ENCODE measurements at regions not wholly inside any gene's neighbourhood (a gene's known extent, or its start where the extent isn't known, plus 50 kb on each side); places are given as distances from the start of the nearest gene placed in this dataset.

DNA sequence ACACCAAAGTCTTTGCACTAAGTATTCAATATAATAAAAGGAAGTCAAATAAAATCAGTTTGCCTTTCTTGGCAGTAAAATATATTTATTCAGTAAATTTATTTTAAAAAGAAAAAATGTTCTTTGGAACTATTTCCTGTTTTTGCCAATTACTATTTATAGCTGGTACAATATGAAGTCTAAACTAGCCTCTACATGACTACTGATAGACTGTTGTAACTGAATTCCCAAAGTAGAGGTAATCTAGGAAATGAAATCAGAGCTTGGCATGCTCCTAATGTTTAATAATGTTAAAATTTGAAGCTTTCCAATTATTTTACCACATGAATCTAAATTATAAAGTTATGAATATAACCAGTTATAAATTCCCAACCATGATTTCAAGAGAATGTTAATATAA lies 385.5 kb downstream of the SEMA3D start:
- Histone ChIP-seq H3K27me3 (ENCODE audit: control insufficient read depth in 2 of 2, insufficient read depth in 2 of 2, low read length in 2 of 2) (no peaks in the 10 kb centered on the region), H3K4me3 (ENCODE audit: low read length in 2 of 2) (no peak overlapping the region), H3K27ac (ENCODE audit: low read depth in 2 of 2, low read length in 2 of 2) (no peak overlapping the region), H3K9me3 (ENCODE audit: control insufficient read depth in 2 of 2, low read length in 2 of 2) (no peaks in the 10 kb centered on the region), H3K36me3 (ENCODE audit: control insufficient read depth in 2 of 2, insufficient read depth in 2 of 2, low read length in 2 of 2) (no peaks in the 10 kb centered on the region), H3K4me1 (ENCODE audit: control insufficient read depth in 2 of 2, insufficient read depth in 2 of 2, low read length in 2 of 2) (no peaks in the 10 kb centered on the region), H3K9ac (ENCODE audit: low read depth in 1 of 2, low read length in 2 of 2) (no peak overlapping the region)

GRCh38 chr7:84800846-84801245 lies 386.0 kb downstream of the SEMA3D start:
- Histone ChIP-seq H3K4me1 (ENCODE audit: control insufficient read depth in 2 of 2, insufficient read depth in 2 of 2, low read length in 2 of 2) (no peaks in the 10 kb centered on the region), H3K36me3 (ENCODE audit: control insufficient read depth in 2 of 2, insufficient read depth in 2 of 2, low read length in 2 of 2) (no peaks in the 10 kb centered on the region), H3K27ac (ENCODE audit: low read depth in 2 of 2, low read length in 2 of 2) (no peak overlapping the region), H3K4me3 (ENCODE audit: low read length in 2 of 2) (no peak overlapping the region), H3K27me3 (ENCODE audit: control insufficient read depth in 2 of 2, insufficient read depth in 2 of 2, low read length in 2 of 2) (no peaks in the 10 kb centered on the region), H3K9me3 (ENCODE audit: control insufficient read depth in 2 of 2, low read length in 2 of 2) (no peaks in the 10 kb centered on the region), H3K9ac (ENCODE audit: low read depth in 1 of 2, low read length in 2 of 2) (no peak overlapping the region)

DNA sequence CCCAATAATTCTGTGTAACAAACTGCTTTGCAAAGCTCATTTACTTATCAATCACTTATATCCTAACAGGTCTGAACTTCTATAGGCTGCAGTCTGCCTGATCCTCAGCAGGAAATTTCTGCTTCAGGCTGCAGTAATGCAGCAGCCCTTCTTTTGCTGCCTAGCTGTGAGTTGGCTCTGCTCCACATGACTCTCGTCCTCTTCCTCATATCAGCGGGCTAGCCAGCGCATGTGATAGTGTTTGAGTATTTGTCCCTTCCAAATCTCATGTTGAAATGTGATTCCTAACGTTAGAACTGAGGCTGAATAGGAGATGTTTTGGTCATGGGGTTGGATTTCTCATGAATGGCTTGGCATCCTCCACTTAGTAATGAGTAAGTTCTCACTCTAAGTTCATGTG lies 387.8 kb downstream of the SEMA3D start:
- Histone ChIP-seq H3K9me3 (ENCODE audit: control insufficient read depth in 2 of 2, low read length in 2 of 2) (no peaks in the 10 kb centered on the region), H3K27ac (ENCODE audit: low read depth in 2 of 2, low read length in 2 of 2) (no peak overlapping the region), H3K27me3 (ENCODE audit: control insufficient read depth in 2 of 2, insufficient read depth in 2 of 2, low read length in 2 of 2) (no peaks in the 10 kb centered on the region), H3K36me3 (ENCODE audit: control insufficient read depth in 2 of 2, insufficient read depth in 2 of 2, low read length in 2 of 2) (no peaks in the 10 kb centered on the region), H3K4me3 (ENCODE audit: low read length in 2 of 2) (no peak overlapping the region), H3K9ac (ENCODE audit: low read depth in 1 of 2, low read length in 2 of 2) (no peak overlapping the region), H3K4me1 (ENCODE audit: control insufficient read depth in 2 of 2, insufficient read depth in 2 of 2, low read length in 2 of 2) (no peaks in the 10 kb centered on the region)

DNA sequence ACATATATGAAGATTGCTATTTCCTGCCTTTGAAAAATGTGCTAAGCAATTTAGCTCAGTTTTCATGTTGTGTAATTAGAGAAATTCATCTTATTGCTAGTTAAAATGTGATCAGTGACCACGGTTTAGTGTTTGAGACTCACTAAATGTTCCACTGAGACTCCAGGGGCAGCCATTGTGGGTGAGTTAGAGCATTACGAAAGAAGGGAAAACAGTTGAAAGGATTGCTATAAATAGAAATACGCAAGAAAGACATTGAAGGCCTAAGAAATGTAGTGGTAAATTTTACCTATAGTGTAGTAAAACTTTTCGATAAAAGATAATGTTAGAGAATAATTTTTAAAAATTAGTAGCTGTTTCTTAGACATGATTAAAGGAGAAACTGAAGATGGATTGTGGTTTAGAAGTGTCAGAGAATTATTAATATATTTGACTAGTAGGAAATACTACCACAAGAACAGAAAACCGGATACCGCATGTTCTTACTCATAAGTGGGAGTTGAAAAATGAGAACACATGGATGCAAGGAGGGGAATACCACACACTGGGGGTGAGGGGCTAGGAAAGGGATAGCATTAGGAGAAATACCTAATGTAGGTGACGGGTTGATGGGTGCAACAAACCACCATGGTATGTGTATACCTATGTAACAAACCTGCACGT lies 394.5 kb downstream of the SEMA3D start:
- no peak overlapping the region for H3K4me3 ChIP-seq (ENCODE audit: low read length in 2 of 2)
- no peaks in the 10 kb centered on the region for H3K9me3 ChIP-seq (ENCODE audit: control insufficient read depth in 2 of 2, low read length in 2 of 2)
- no peaks in the 10 kb centered on the region for H3K36me3 ChIP-seq (ENCODE audit: control insufficient read depth in 2 of 2, insufficient read depth in 2 of 2, low read length in 2 of 2)
- no peaks in the 10 kb centered on the region for H3K27me3 ChIP-seq (ENCODE audit: control insufficient read depth in 2 of 2, insufficient read depth in 2 of 2, low read length in 2 of 2)
- H3K27ac ChIP-seq (ENCODE audit: low read depth in 2 of 2, low read length in 2 of 2): no peak overlapping the region
- no peak overlapping the region for H3K9ac ChIP-seq (ENCODE audit: low read depth in 1 of 2, low read length in 2 of 2)
- no peaks in the 10 kb centered on the region for H3K4me1 ChIP-seq (ENCODE audit: control insufficient read depth in 2 of 2, insufficient read depth in 2 of 2, low read length in 2 of 2)

GRCh38 chr7:84790882-84791281 lies 396.0 kb downstream of the SEMA3D start:
- H3K27ac ChIP-seq (ENCODE audit: low read depth in 2 of 2, low read length in 2 of 2): no peak overlapping the region
- no peak overlapping the region for H3K9ac ChIP-seq (ENCODE audit: low read depth in 1 of 2, low read length in 2 of 2)
- no peaks in the 10 kb centered on the region for H3K36me3 ChIP-seq (ENCODE audit: control insufficient read depth in 2 of 2, insufficient read depth in 2 of 2, low read length in 2 of 2)
- no peak overlapping the region for H3K4me3 ChIP-seq (ENCODE audit: low read length in 2 of 2)
- H3K9me3 ChIP-seq (ENCODE audit: control insufficient read depth in 2 of 2, low read length in 2 of 2): no peaks in the 10 kb centered on the region
- H3K4me1 ChIP-seq (ENCODE audit: control insufficient read depth in 2 of 2, insufficient read depth in 2 of 2, low read length in 2 of 2): no peaks in the 10 kb centered on the region
- no peaks in the 10 kb centered on the region for H3K27me3 ChIP-seq (ENCODE audit: control insufficient read depth in 2 of 2, insufficient read depth in 2 of 2, low read length in 2 of 2)

GRCh38 chr7:84786073-84786472 lies 400.8 kb downstream of the SEMA3D start:
- Histone ChIP-seq H3K27ac (ENCODE audit: low read depth in 2 of 2, low read length in 2 of 2) (no peak overlapping the region), H3K4me3 (ENCODE audit: low read length in 2 of 2) (no peak overlapping the region), H3K4me1 (ENCODE audit: control insufficient read depth in 2 of 2, insufficient read depth in 2 of 2, low read length in 2 of 2) (no peaks in the 10 kb centered on the region), H3K27me3 (ENCODE audit: control insufficient read depth in 2 of 2, insufficient read depth in 2 of 2, low read length in 2 of 2) (no peaks in the 10 kb centered on the region), H3K9me3 (ENCODE audit: control insufficient read depth in 2 of 2, low read length in 2 of 2) (no peaks in the 10 kb centered on the region), H3K9ac (ENCODE audit: low read depth in 1 of 2, low read length in 2 of 2) (no peak overlapping the region), H3K36me3 (ENCODE audit: control insufficient read depth in 2 of 2, insufficient read depth in 2 of 2, low read length in 2 of 2) (no peaks in the 10 kb centered on the region)

- Histone ChIP-seq H3K36me3 (ENCODE audit: control insufficient read depth in 2 of 2, insufficient read depth in 2 of 2, low read length in 2 of 2) (no peaks in the 10 kb centered on the region), H3K27me3 (ENCODE audit: control insufficient read depth in 2 of 2, insufficient read depth in 2 of 2, low read length in 2 of 2) (no peaks in the 10 kb centered on the region), H3K9me3 (ENCODE audit: control insufficient read depth in 2 of 2, low read length in 2 of 2) (no peaks in the 10 kb centered on the region), H3K4me1 (ENCODE audit: control insufficient read depth in 2 of 2, insufficient read depth in 2 of 2, low read length in 2 of 2) (no peaks in the 10 kb centered on the region), H3K4me3 (ENCODE audit: low read length in 2 of 2) (no peak overlapping the region), H3K27ac (ENCODE audit: low read depth in 2 of 2, low read length in 2 of 2) (no peak overlapping the region), H3K9ac (ENCODE audit: low read depth in 1 of 2, low read length in 2 of 2) (no peak overlapping the region)
These were observed 402.4 kb downstream of the SEMA3D start for GRCh38 chr7:84784450-84784849.

DNA sequence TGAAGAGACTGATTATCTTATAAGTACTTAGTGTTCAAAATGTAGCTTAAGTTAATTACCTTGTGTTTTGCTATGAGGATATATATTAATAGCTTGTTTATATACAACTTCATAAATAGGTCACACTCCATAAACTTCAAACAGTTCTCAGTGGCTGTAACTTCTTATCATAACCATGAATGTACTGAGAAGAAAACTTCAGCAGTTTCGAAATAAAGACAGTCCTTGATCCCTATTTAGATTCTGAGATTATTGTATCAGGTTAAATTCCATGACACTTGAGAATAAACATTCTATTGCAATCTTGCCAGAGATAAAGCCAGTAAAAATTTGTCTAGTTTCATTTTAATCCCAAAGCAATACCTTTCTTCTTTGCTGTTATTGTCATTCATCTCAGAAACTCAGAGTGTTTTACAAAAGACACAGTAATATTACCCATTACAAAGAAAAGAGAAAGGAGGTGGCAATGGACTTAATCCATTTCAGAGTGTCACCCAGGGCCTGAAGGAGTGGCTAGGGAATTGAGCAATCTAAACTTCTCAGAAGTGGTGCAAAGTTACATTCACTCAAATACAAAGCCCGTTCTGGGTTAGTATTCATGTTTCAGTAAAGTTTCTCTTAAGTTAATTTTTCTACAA lies 403.6 kb downstream of the SEMA3D start:
- no peak overlapping the region for H3K9ac ChIP-seq (ENCODE audit: low read depth in 1 of 2, low read length in 2 of 2)
- no peak overlapping the region for H3K27ac ChIP-seq (ENCODE audit: low read depth in 2 of 2, low read length in 2 of 2)
- H3K36me3 ChIP-seq (ENCODE audit: control insufficient read depth in 2 of 2, insufficient read depth in 2 of 2, low read length in 2 of 2): no peaks in the 10 kb centered on the region
- no peak overlapping the region for H3K4me3 ChIP-seq (ENCODE audit: low read length in 2 of 2)
- no peaks in the 10 kb centered on the region for H3K9me3 ChIP-seq (ENCODE audit: control insufficient read depth in 2 of 2, low read length in 2 of 2)
- no peaks in the 10 kb centered on the region for H3K4me1 ChIP-seq (ENCODE audit: control insufficient read depth in 2 of 2, insufficient read depth in 2 of 2, low read length in 2 of 2)
- H3K27me3 ChIP-seq (ENCODE audit: control insufficient read depth in 2 of 2, insufficient read depth in 2 of 2, low read length in 2 of 2): no peaks in the 10 kb centered on the region

DNA sequence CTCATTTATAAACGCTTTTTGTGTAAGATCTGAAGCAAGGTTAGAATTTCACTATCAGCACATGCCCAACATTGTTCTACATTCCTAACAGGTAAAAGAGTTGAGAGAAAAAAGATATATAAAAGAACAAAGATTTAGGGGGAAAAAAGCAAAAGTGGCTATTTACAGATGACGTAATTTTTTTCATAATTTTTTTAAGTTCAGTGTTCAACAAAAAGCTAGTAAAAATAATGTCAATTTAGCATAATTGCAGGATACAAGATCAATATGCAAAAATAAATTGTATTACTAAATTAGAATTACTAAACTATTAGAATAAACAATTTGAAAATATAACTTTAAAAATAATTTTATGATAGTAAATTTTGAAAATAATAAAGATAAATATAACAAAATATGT lies 405.0 kb downstream of the SEMA3D start:
- Histone ChIP-seq H3K4me1 (ENCODE audit: control insufficient read depth in 2 of 2, insufficient read depth in 2 of 2, low read length in 2 of 2) (no peaks in the 10 kb centered on the region), H3K9ac (ENCODE audit: low read depth in 1 of 2, low read length in 2 of 2) (no peak overlapping the region), H3K27ac (ENCODE audit: low read depth in 2 of 2, low read length in 2 of 2) (no peak overlapping the region), H3K27me3 (ENCODE audit: control insufficient read depth in 2 of 2, insufficient read depth in 2 of 2, low read length in 2 of 2) (no peaks in the 10 kb centered on the region), H3K4me3 (ENCODE audit: low read length in 2 of 2) (no peak overlapping the region), H3K36me3 (ENCODE audit: control insufficient read depth in 2 of 2, insufficient read depth in 2 of 2, low read length in 2 of 2) (no peaks in the 10 kb centered on the region), H3K9me3 (ENCODE audit: control insufficient read depth in 2 of 2, low read length in 2 of 2) (no peaks in the 10 kb centered on the region)

GRCh38 chr7:84780158-84781124 lies 406.4 kb downstream of the SEMA3D start:
- no peaks in the 10 kb centered on the region for H3K36me3 ChIP-seq (ENCODE audit: control insufficient read depth in 2 of 2, insufficient read depth in 2 of 2, low read length in 2 of 2)
- H3K4me1 ChIP-seq (ENCODE audit: control insufficient read depth in 2 of 2, insufficient read depth in 2 of 2, low read length in 2 of 2): no peaks in the 10 kb centered on the region
- no peak overlapping the region for H3K27ac ChIP-seq (ENCODE audit: low read depth in 2 of 2, low read length in 2 of 2)
- H3K9ac ChIP-seq (ENCODE audit: low read depth in 1 of 2, low read length in 2 of 2): no peak overlapping the region
- H3K27me3 ChIP-seq (ENCODE audit: control insufficient read depth in 2 of 2, insufficient read depth in 2 of 2, low read length in 2 of 2): no peaks in the 10 kb centered on the region
- H3K9me3 ChIP-seq (ENCODE audit: control insufficient read depth in 2 of 2, low read length in 2 of 2): no peaks in the 10 kb centered on the region
- H3K4me3 ChIP-seq (ENCODE audit: low read length in 2 of 2): no peak overlapping the region
